ENCODE measurements at regions not wholly inside any gene's neighbourhood (a gene's known extent, or its start where the extent isn't known, plus 50 kb on each side); places are given as distances from the start of the nearest gene placed in this dataset.

GRCh38 chr6:14875481-14876063 is 370.3 kb upstream of the JARID2 start:
- H3K9me3 Mint-ChIP-seq, result peaks cover 3% of the 10 kb centered on the region
- H3K27me3 Mint-ChIP-seq, result no peaks in the 10 kb centered on the region
- TF ChIP-seq, protein P1, sequence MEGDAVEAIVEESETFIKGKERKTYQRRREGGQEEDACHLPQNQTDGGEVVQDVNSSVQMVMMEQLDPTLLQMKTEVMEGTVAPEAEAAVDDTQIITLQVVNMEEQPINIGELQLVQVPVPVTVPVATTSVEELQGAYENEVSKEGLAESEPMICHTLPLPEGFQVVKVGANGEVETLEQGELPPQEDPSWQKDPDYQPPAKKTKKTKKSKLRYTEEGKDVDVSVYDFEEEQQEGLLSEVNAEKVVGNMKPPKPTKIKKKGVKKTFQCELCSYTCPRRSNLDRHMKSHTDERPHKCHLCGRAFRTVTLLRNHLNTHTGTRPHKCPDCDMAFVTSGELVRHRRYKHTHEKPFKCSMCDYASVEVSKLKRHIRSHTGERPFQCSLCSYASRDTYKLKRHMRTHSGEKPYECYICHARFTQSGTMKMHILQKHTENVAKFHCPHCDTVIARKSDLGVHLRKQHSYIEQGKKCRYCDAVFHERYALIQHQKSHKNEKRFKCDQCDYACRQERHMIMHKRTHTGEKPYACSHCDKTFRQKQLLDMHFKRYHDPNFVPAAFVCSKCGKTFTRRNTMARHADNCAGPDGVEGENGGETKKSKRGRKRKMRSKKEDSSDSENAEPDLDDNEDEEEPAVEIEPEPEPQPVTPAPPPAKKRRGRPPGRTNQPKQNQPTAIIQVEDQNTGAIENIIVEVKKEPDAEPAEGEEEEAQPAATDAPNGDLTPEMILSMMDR (IDR thresholded peaks at IDR 0.05), result no peak
- ATAC-seq (peak; percentile 61), DNase-seq (peak; percentile 70)
- ChIA-PET CTCF (interaction anchor here (0.9 kb wide), 1 partner anchor 140 kb away, joined by 3 read pairs; no protein-coding TSS in a partner anchor), POLR2A (interaction anchor here (1.0 to 5.3 kb wide), 5 partner anchors 16 to 139 kb away, joined by 3 to 50 read pairs (median 8); no protein-coding TSS in a partner anchor)
- peak overlapping the region; percentile 96 for H3K27ac Mint-ChIP-seq
- intact Hi-C loops (cut with micrococcal nuclease), result loop anchor here (5.0 kb wide), 3 partner anchors 142 to 372 kb away; partner anchors contain the start of gene JARID2
- peaks cover 74% of the 10 kb centered on the region for H3K4me1 Mint-ChIP-seq (ENCODE audit: low read depth)
- H3K36me3 Mint-ChIP-seq (ENCODE audit: low read depth), result no peaks in the 10 kb centered on the region
- no peak overlapping the region for H3K4me3 Mint-ChIP-seq

- no peaks in the 10 kb centered on the region for H3K36me3 Mint-ChIP-seq (ENCODE audit: low read depth)
- TF ChIP-seq, protein P1 (IDR thresholded peaks at IDR 0.05), result no peak
- peaks cover 75% of the 10 kb centered on the region for H3K4me1 Mint-ChIP-seq (ENCODE audit: low read depth)
- intact Hi-C loops (cut with micrococcal nuclease), result loop anchor here (5.0 kb wide), 3 partner anchors 140 to 370 kb away; partner anchors contain the start of gene JARID2
- H3K9me3 Mint-ChIP-seq, result peaks cover 3% of the 10 kb centered on the region
- no peaks in the 10 kb centered on the region for H3K27me3 Mint-ChIP-seq
- peak; percentile 70 for ATAC-seq
- CTCF ChIA-PET, result interaction anchor here (1.0 to 1.4 kb wide), 2 partner anchors 15 to 147 kb away, joined by 3 to 4 read pairs; no protein-coding TSS in a partner anchor
- H3K4me3 Mint-ChIP-seq, result peak overlapping the region; percentile 32
- DNase-seq, result peak; percentile 54
- peak overlapping the region; percentile 96 for H3K27ac Mint-ChIP-seq
- POLR2A ChIA-PET, result interaction anchor here (0.5 to 5.3 kb wide), 11 partner anchors 10 to 517 kb away, joined by 3 to 50 read pairs (median 5); no protein-coding TSS in a partner anchor
Observed at GRCh38 chr6:14876778-14877613, 368.9 kb upstream of the JARID2 start.

DNA sequence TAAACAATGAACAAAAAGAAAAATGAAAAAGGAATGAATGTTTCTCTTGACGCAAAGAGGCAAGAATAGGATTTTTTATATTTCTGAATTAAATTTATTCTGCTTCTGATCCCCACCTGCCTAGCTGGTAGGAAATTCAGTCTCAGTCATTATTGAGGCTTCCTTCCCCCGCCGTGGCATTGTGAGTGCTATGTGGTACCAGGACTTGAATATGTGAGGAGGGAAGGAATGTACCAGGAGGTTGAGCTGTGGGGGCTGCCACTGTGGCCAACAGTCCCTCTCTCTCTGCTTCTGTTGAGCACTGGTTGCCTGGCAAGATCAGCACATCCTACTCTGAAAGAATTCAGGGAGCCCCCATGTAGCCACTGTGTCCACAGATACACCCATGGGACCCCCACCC is 368.1 kb upstream of the JARID2 start:
- Mint-ChIP-seq H3K36me3 (ENCODE audit: low read depth) (no peaks in the 10 kb centered on the region), H3K27ac (peak overlapping the region; percentile 96), H3K4me3 (no peak overlapping the region), H3K9me3 (peaks cover 3% of the 10 kb centered on the region), H3K27me3 (no peaks in the 10 kb centered on the region), H3K4me1 (ENCODE audit: low read depth) (peaks cover 67% of the 10 kb centered on the region)
- intact Hi-C loops (cut with micrococcal nuclease), result loop anchor here (5.0 kb wide), 3 partner anchors 140 to 370 kb away; partner anchors contain the start of gene JARID2
- DNase-seq (no peak), ATAC-seq (no peak)
- POLR2A ChIA-PET, result interaction anchor here (0.5 to 5.3 kb wide), 6 partner anchors 10 to 516 kb away, joined by 3 to 50 read pairs (median 6); no protein-coding TSS in a partner anchor
- TF ChIP-seq, protein P1 (IDR thresholded peaks at IDR 0.05), result no peak
- CTCF ChIA-PET, result interaction anchor here (1.4 kb wide), 1 partner anchor 16 kb away, joined by 4 read pairs; no protein-coding TSS in a partner anchor

DNA sequence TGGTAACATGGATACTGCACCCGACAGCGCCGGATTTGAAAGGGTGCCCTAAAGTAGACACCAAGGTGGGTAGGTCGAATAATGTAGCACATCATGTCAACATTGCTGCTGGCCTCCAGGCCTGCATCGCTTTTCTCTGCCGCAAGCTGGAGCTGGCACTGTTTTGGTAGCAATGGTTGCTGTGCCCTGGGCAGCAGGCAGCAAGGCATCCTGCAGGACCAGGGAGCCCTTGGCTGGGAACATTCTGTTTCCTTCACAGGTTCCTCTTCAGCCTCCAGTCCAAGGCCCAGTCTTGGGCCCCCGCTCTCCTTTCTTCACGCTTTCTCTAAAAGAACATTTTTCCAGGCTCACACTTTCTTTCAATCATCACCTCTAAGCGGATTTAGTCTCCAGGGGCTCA is 365.8 kb upstream of the JARID2 start:
- CTCF ChIA-PET, result no interaction called here
- H3K4me1 Mint-ChIP-seq (ENCODE audit: low read depth), result peaks cover 48% of the 10 kb centered on the region

More for the DNA sequence above, 365.8 kb upstream of the JARID2 start:
- TF ChIP-seq, protein P1 (IDR thresholded peaks at IDR 0.05), result no peak
- POLR2A ChIA-PET, result interaction anchor here (0.7 kb wide), 1 partner anchor 503 kb away, joined by 3 read pairs; no protein-coding TSS in a partner anchor
- Mint-ChIP-seq H3K4me3 (no peak overlapping the region), H3K9me3 (peaks cover 3% of the 10 kb centered on the region), H3K36me3 (ENCODE audit: low read depth) (no peaks in the 10 kb centered on the region), H3K27ac (peak overlapping the region; percentile 41), H3K27me3 (no peaks in the 10 kb centered on the region)
- intact Hi-C loops (cut with micrococcal nuclease), result no loop called here
- DNase-seq, result no peak
- ATAC-seq, result no peak
